Trophoblast cell (in vitro differentiated cells and primary cell): ENCODE measurements at regions not wholly inside any gene's neighbourhood (a gene's known extent, or its start where the extent isn't known, plus 50 kb on each side); places are given as distances from the start of the nearest gene placed in this dataset.

Experiments used
- DNase-seq, 2 donors: peaks; one replicate each; pipeline ENCODE4 v3.0.0-alpha.2; 2016
- H2AFZ ChIP-seq: 2 replicates; pipeline ENCODE4 v1.6.1; 2013; ENCODE audit warnings: low read length, moderate library complexity, mild to moderate bottlenecking; ENCODE audit not compliant: insufficient read depth, poor library complexity
- H2AK5ac ChIP-seq: 2 replicates; pipeline ENCODE4 v1.6.1; 2013; ENCODE audit warnings: mild to moderate bottlenecking, low read length
- H2BK120ac ChIP-seq: 2 replicates; pipeline ENCODE4 v1.6.1; 2013; ENCODE audit warnings: low read length, mild to moderate bottlenecking, moderate library complexity; ENCODE audit not compliant: insufficient read depth, poor library complexity
- H2BK12ac ChIP-seq: 2 replicates; pipeline ENCODE4 v1.6.1; 2013; ENCODE audit warnings: mild to moderate bottlenecking, low read length, moderate library complexity
- H2BK5ac ChIP-seq: 2 replicates; pipeline ENCODE4 v1.6.1; 2013; ENCODE audit warnings: low read length, low read depth, moderate library complexity, mild to moderate bottlenecking; ENCODE audit not compliant: poor library complexity
- H3K14ac ChIP-seq: 2 replicates; pipeline ENCODE4 v1.6.1; 2013; ENCODE audit warnings: mild to moderate bottlenecking, low read length
- H3K18ac ChIP-seq: 2 replicates; pipeline ENCODE4 v1.6.1; 2013; ENCODE audit warnings: mild to moderate bottlenecking, low read length
- H3K23ac ChIP-seq: 2 replicates; pipeline ENCODE4 v1.6.1; 2013; ENCODE audit warnings: low read length
- H3K27ac ChIP-seq: 2 replicates; pipeline ENCODE4 v1.5.1; 2013; ENCODE audit warnings: low read depth, mild to moderate bottlenecking, inconsistent platforms, low read length, moderate library complexity
- H3K27me3 ChIP-seq: 2 replicates; pipeline ENCODE4 v1.6.1; 2013; ENCODE audit warnings: inconsistent platforms, mild to moderate bottlenecking, low read length, moderate library complexity; ENCODE audit not compliant: insufficient read depth
- H3K36me3 ChIP-seq, 2 experiments: 1 replicate in 1 of 2; 2 replicates in 1 of 2; pipeline ENCODE4 v1.6.1; 2013; ENCODE audit warnings: low read length in 2 of 2, mild to moderate bottlenecking in 2 of 2, moderate library complexity in 1 of 2; ENCODE audit not compliant: insufficient read depth in 2 of 2, control insufficient read depth in 1 of 2
- H3K4ac ChIP-seq: 2 replicates; pipeline ENCODE4 v1.6.1; 2013; ENCODE audit warnings: low read depth, mild to moderate bottlenecking, low read length, moderate library complexity
- H3K4me1 ChIP-seq, 2 experiments: 1 replicate in 1 of 2; 2 replicates in 1 of 2; pipeline ENCODE4 v1.6.1; 2013; ENCODE audit warnings: low read length in 2 of 2, mild to moderate bottlenecking in 2 of 2, moderate library complexity in 1 of 2; ENCODE audit not compliant: insufficient read depth in 2 of 2, control insufficient read depth in 1 of 2
- H3K4me2 ChIP-seq: 2 replicates; pipeline ENCODE4 v1.6.1; 2013; ENCODE audit warnings: inconsistent platforms, mild to moderate bottlenecking, low read length, moderate library complexity
- H3K4me3 ChIP-seq: 2 replicates; pipeline ENCODE4 v1.5.1; 2013; ENCODE audit warnings: mild to moderate bottlenecking, low read depth, low read length, inconsistent platforms
- H3K79me1 ChIP-seq: one replicate; pipeline ENCODE4 v1.6.1; 2013; ENCODE audit warnings: low read length
- H3K79me2 ChIP-seq: 2 replicates; pipeline ENCODE4 v1.6.1; 2013; ENCODE audit warnings: low read length, mild to moderate bottlenecking; ENCODE audit not compliant: control insufficient read depth, insufficient read depth, poor library complexity
- H3K9ac ChIP-seq: 2 replicates; pipeline ENCODE4 v1.6.1; 2013; ENCODE audit warnings: mild to moderate bottlenecking, low read length
- H3K9me3 ChIP-seq: 2 replicates; pipeline ENCODE4 v1.6.1; 2013; ENCODE audit warnings: low read depth, mild to moderate bottlenecking, control low read depth, inconsistent platforms, low read length; ENCODE audit not compliant: insufficient read depth
- H4K12ac ChIP-seq: 2 replicates; pipeline ENCODE4 v1.6.1; 2013; ENCODE audit warnings: low read depth, mild to moderate bottlenecking, low read length, moderate library complexity
- H4K8ac ChIP-seq: 2 replicates; pipeline ENCODE4 v1.6.1; 2013; ENCODE audit warnings: low read depth, mild to moderate bottlenecking, low read length, moderate library complexity
- H4K91ac ChIP-seq: one replicate; pipeline ENCODE4 v1.6.1; 2013; ENCODE audit warnings: low read depth, mild to moderate bottlenecking, low read length, moderate library complexity
- WGBS: extraction: QIAGEN DNeasy Blood & Tissue Kit; methylation state at CpG from one replicate; pipeline ENCODE4 v1.1.7; 2013; ENCODE audit warnings: missing lambda C conversion rate; ENCODE audit not compliant: insufficient read length, insufficient coverage; ENCODE audit errors: extremely low coverage; 5-methylcytosine and 5-hydroxymethylcytosine counted together

DNA sequence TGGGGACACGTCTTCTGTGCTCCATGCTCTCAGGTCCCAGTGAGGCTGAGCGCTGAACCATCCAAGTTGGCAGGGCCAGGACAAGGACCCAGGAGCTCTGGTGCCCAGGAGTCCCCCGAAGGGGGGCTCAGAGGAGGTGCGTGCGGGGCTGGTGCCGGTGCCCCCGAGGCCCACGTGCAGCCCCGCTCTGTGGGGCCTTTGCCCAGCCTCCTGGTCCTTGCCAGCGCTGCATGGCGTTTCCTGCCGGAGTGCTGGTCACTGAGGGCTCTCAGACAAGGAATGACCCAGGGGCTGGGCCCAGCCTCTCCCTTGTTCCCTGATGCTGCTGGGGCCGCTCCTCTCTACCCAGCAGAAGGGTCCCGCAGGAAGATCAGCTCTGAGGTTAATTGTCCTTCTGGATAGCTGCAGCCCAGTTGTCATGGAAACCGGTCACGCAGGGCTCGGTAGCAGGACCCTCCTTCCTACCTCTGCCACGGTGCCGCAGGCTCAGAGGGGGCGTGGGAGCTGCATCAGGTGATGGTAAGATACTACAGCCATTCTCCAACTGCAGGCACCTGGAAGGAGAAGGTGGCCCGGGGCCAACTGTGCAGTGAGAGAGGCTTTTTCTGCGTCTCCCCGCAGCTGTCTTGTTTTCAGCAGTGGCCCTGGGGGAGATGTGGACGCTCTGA lies 64.5 kb downstream of the RRM2 start:
- DNase-seq, result no peak
- H2AFZ ChIP-seq, result no peak overlapping the region
- H4K8ac ChIP-seq, result no peak overlapping the region
- H3K27ac ChIP-seq, result no peak overlapping the region
- H2AK5ac ChIP-seq, result no peak overlapping the region
- H3K23ac ChIP-seq, result no peak overlapping the region
- H3K4me1 ChIP-seq, result no peaks in the 10 kb centered on the region
- H3K79me1 ChIP-seq, result no peaks in the 10 kb centered on the region
- no CpG with 5 or more reads among the region's 24 CpGs for WGBS
- H2BK12ac ChIP-seq, result no peak overlapping the region
- no peak overlapping the region for H3K18ac ChIP-seq
- H3K4me2 ChIP-seq, result no peak overlapping the region
- H3K9ac ChIP-seq, result no peak overlapping the region
- no peaks in the 10 kb centered on the region for H3K36me3 ChIP-seq
- no peaks in the 10 kb centered on the region for H3K79me2 ChIP-seq
- H3K9me3 ChIP-seq, result peaks cover 6% of the 10 kb centered on the region
- no peaks in the 10 kb centered on the region for H3K27me3 ChIP-seq
- no peak overlapping the region for H4K91ac ChIP-seq
- no peak overlapping the region for H2BK120ac ChIP-seq
- no peak overlapping the region for H2BK5ac ChIP-seq
- H3K4me3 ChIP-seq, result no peak overlapping the region
- no peak overlapping the region for H3K14ac ChIP-seq
- no peak overlapping the region for H4K12ac ChIP-seq
- H3K4ac ChIP-seq, result no peak overlapping the region

DNA sequence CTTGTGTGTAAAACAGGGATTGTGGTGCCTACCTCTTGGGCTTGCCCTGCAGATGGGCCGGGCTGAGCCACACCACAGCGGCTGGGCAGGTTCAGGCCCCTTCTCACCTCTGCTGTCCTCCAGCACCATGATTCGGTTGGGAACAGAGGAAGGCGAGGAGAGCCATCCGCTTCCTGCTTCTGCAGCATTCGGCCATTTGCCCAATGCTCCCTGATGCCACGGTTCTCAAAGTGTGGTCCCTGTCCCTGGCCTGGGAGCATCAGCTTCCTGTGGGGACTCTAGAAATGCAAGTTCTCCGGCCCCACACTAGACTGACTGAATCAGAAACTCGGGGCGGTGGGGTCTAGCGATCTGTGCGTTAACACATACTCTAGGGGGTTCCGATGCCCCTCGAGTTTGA lies 65.1 kb downstream of the RRM2 start:
- no peaks in the 10 kb centered on the region for H3K27me3 ChIP-seq
- WGBS, result no CpG with 5 or more reads among the region's 14 CpGs
- no peak overlapping the region for H3K4me2 ChIP-seq
- no peak overlapping the region for H3K18ac ChIP-seq
- H2BK12ac ChIP-seq, result no peak overlapping the region
- no peak overlapping the region for H3K4me3 ChIP-seq
- H3K4ac ChIP-seq, result no peak overlapping the region
- no peak overlapping the region for H2AK5ac ChIP-seq
- H3K4me1 ChIP-seq, result no peaks in the 10 kb centered on the region
- H2AFZ ChIP-seq, result no peak overlapping the region
- H4K12ac ChIP-seq, result no peak overlapping the region
- no peak overlapping the region for H2BK5ac ChIP-seq
- H3K27ac ChIP-seq, result no peak overlapping the region
- no peak overlapping the region for H2BK120ac ChIP-seq
- H3K23ac ChIP-seq, result no peak overlapping the region
- H3K14ac ChIP-seq, result no peak overlapping the region
- H3K9ac ChIP-seq, result no peak overlapping the region
- no peak overlapping the region for H4K8ac ChIP-seq
- no peaks in the 10 kb centered on the region for H3K79me2 ChIP-seq
- peaks cover 6% of the 10 kb centered on the region for H3K9me3 ChIP-seq
- H4K91ac ChIP-seq, result no peak overlapping the region
- H3K79me1 ChIP-seq, result no peaks in the 10 kb centered on the region
- no peaks in the 10 kb centered on the region for H3K36me3 ChIP-seq
- DNase-seq, result no peak

DNA sequence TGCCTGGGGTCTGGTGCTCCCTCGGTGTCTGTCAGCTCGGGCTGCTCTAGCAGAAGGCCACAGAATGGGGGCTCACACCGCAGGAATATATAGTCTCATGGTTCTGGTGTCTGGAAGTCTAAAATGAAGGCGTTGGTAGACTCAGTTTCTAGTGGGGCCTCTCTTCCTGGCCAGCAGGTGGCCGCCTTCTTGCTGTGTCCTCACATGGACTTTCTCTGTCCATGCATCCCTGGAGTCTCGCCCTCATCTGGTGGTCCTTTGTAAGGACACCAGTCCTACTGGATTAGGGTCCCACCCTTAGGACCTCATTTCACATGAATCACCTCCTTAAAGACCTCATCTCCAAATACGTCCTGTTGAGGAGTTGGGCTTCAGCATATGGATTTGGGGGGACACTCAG lies 65.7 kb downstream of the RRM2 start:
- H3K4me1 ChIP-seq, result no peaks in the 10 kb centered on the region
- no peak overlapping the region for H3K4me3 ChIP-seq
- no CpG with 5 or more reads among the region's 7 CpGs for WGBS
- no peak overlapping the region for H3K27ac ChIP-seq
- no peaks in the 10 kb centered on the region for H3K27me3 ChIP-seq
- H3K79me1 ChIP-seq, result no peaks in the 10 kb centered on the region
- no peak overlapping the region for H3K18ac ChIP-seq
- H2AFZ ChIP-seq, result no peak overlapping the region
- H3K23ac ChIP-seq, result no peak overlapping the region
- H4K12ac ChIP-seq, result no peak overlapping the region
- no peak overlapping the region for H2BK120ac ChIP-seq
- H3K9ac ChIP-seq, result no peak overlapping the region
- H3K4me2 ChIP-seq, result no peak overlapping the region
- no peak overlapping the region for H3K14ac ChIP-seq
- peak in 1 of 2 donors; percentile 9 for DNase-seq
- no peaks in the 10 kb centered on the region for H3K79me2 ChIP-seq
- peaks cover 6% of the 10 kb centered on the region for H3K9me3 ChIP-seq
- H4K8ac ChIP-seq, result no peak overlapping the region
- H3K36me3 ChIP-seq, result no peaks in the 10 kb centered on the region
- no peak overlapping the region for H2AK5ac ChIP-seq
- no peak overlapping the region for H3K4ac ChIP-seq
- no peak overlapping the region for H2BK5ac ChIP-seq
- H4K91ac ChIP-seq, result no peak overlapping the region
- H2BK12ac ChIP-seq, result no peak overlapping the region

DNA sequence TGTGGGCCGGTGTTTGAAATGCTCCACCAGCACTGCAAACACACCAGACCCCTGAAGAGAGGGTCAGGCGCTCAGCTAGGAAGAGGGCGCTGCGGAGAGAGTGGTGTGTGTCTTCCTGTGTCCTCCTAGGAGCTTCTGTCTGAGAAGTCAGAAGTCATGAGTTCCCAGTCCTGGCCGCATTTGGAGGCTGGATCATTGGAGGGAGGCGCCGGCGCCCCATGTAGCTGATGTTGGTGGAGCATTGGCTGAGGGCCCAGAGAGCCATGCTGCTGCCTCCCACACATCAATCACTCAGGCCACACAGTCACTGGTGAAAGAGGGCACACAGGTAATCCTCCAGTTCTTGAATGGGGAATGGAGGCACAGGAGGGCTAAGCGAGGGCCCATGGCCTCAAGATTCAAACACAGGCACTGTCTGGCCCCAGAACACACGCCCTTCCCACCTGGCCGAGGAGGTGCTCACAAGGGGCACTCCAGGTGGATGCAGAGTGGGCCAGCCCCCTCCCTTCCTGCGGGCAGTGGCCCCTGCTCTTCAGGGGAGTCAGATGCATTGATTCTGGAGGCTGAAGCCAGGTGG lies 66.3 kb downstream of the RRM2 start:
- DNase-seq, result no peak
- H3K4me3 ChIP-seq, result no peak overlapping the region
- no peak overlapping the region for H2AFZ ChIP-seq
- no peak overlapping the region for H3K4me2 ChIP-seq
- no peak overlapping the region for H3K23ac ChIP-seq
- H3K18ac ChIP-seq, result no peak overlapping the region
- no peak overlapping the region for H2BK5ac ChIP-seq
- H2BK12ac ChIP-seq, result no peak overlapping the region
- no peak overlapping the region for H3K9ac ChIP-seq
- no peaks in the 10 kb centered on the region for H3K79me1 ChIP-seq
- no peak overlapping the region for H3K4ac ChIP-seq
- no peak overlapping the region for H2BK120ac ChIP-seq
- no peaks in the 10 kb centered on the region for H3K4me1 ChIP-seq
- H3K27me3 ChIP-seq, result no peaks in the 10 kb centered on the region
- H3K9me3 ChIP-seq, result peaks cover 6% of the 10 kb centered on the region
- H3K14ac ChIP-seq, result no peak overlapping the region
- H3K79me2 ChIP-seq, result no peaks in the 10 kb centered on the region
- no peak overlapping the region for H3K27ac ChIP-seq
- no CpG with 5 or more reads among the region's 12 CpGs for WGBS
- H4K91ac ChIP-seq, result no peak overlapping the region
- no peak overlapping the region for H2AK5ac ChIP-seq
- H3K36me3 ChIP-seq, result no peaks in the 10 kb centered on the region
- no peak overlapping the region for H4K8ac ChIP-seq
- no peak overlapping the region for H4K12ac ChIP-seq
